SU-DHL-6 (cell line): ENCODE measurements at regions not wholly inside any gene's neighbourhood (a gene's known extent, or its start where the extent isn't known, plus 50 kb on each side); places are given as distances from the start of the nearest gene placed in this dataset.

ENCODE experiments used
- CTCF ChIP-seq: fragments of 200-600 bp; sonication (generic); IDR thresholded peaks from one replicate; pipeline ENCODE4 v1.5.1; 2017; ENCODE audit warnings: antibody characterized with exemption, mild to moderate bottlenecking, low read length, moderate library complexity; ENCODE audit not compliant: insufficient read depth, poor library complexity, severe bottlenecking
- EZH2phosphoT487 ChIP-seq: fragments of 200-600 bp; sonication (generic), shearing (Covaris generic); conservative IDR thresholded peaks from 2 replicates; pipeline ENCODE4 v1.6.1; 2018; ENCODE audit warnings: mild to moderate bottlenecking, antibody characterized with exemption, low read length, moderate library complexity, mixed read lengths

DNA sequence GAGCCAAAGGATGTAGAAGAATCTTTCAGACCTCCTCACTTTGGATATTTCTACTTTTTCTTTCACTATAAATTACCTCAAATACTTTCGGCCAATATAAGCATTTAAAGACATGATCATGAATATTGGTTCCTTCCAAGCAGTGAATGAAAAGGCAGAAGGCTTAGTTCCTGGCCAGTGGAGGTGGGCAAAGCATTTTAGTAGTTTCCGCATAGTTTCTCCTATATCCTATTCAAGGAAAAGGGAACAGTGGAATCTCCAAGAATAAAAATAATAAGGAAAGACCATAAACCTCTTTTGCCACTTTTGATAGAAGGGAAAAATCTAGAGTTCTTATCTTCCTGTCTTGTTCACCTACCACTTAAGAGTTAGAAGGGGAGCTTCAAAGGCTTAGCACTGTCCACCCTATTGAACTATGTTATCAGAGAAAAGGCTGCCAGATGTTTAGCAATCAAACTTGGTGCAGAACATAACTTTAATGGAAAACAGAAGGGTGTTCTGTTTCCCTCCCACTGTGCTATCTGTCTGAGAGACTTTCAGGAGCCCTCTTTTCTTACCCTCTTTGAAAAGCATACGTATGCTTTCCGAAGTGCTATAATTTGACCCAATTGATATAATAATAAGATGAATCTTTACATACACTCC is 155.6 kb upstream of the DPH6 start:
- TF ChIP-seq CTCF: no peak
- no peak for TF ChIP-seq EZH2phosphoT487
